Medulla oblongata (tissue), 1 donor: ENCODE measurements at regions not wholly inside any gene's neighbourhood (a gene's known extent, or its start where the extent isn't known, plus 50 kb on each side); places are given as distances from the start of the nearest gene placed in this dataset.

Experiments used
- DNase-seq: peaks from one replicate; pipeline ENCODE4 v3.0.0-alpha.2; 2015; ENCODE audit errors: extremely low spot score

DNA sequence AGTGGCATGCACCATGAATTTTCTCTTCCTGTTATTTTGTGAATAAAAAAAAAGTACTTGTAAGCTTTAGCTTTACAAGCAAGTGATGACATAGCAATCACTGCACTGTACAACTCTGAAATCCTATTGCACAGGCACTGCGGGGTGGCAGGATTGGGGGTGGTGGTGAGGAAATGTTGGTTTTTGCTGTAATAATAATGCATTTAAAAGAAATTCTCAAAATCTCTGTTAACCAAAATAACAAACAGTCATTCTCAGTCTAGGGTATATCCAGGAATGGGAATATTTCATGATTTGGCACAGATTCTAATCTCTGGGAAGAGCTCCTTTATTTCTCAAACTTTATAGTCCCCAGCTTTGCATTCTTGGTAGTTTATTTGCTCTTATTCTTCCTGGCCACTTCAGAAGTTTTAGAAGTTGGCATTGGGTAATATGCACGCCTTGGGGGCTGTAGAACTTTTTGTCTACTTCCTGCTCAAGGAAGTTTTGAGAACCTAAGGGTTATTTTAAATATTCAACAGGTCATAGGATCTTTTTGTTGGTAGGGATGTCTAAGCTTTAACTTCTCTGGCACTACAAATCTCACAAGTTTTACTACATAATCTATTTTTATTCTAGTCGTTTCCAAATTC lies 353.0 kb upstream of the KLF12 start:
- no peak for DNase-seq

- no peak for DNase-seq
These were observed 351.6 kb upstream of the KLF12 start for GRCh38 chr13:74485757-74486156.

DNA sequence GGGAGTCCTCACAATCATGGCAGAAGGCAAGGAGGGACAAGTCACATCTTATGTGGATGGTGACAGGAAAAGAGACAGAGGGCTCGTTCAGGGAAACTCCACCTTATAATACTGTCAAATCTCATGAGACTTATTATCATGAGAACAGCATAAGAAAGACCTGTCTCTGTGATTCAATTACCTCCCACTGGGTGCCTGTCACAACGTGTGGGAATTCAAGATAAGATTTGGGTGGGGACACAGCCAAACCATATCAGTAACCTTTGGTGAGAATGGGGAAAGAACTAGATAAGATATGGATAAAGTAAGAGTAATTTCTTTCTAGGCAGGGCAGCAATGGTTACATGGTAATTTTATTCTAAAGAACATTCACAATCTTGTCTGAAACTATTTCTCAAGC lies 344.9 kb upstream of the KLF12 start:
- DNase-seq = no peak

DNA sequence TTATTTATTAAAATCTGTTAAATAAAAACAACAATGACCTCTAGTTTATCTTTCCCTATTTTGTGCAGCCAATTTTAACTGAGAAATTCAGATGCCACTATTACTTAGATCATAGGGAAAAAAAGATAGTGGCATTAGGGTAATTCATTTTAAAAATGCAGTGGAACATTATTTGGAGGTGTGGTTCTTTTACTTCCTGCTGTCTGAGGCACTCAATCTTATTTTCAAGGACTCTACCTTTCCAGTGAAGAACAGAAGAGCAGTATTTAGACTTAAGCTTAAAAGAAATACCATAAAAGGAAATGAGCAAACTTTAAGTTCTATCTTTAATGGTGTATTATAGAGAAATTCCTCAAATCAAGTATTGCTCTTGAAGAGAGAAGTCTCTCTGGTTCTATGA lies 342.6 kb upstream of the KLF12 start:
- no peak for DNase-seq

GRCh38 chr13:74476365-74476764 lies 342.2 kb upstream of the KLF12 start:
- no peak for DNase-seq

- DNase-seq = no peak
These were observed 332.7 kb upstream of the KLF12 start for GRCh38 chr13:74466864-74467263.

GRCh38 chr13:74466020-74466419 lies 331.8 kb upstream of the KLF12 start:
- no peak for DNase-seq

GRCh38 chr13:74465271-74465670 lies 331.1 kb upstream of the KLF12 start:
- DNase-seq = no peak

- DNase-seq = no peak
These were observed 330.5 kb upstream of the KLF12 start for GRCh38 chr13:74464670-74465069.

GRCh38 chr13:74461011-74461410 lies 326.8 kb upstream of the KLF12 start:
- no peak for DNase-seq

GRCh38 chr13:74452881-74453280 lies 318.7 kb upstream of the KLF12 start:
- no peak for DNase-seq

DNA sequence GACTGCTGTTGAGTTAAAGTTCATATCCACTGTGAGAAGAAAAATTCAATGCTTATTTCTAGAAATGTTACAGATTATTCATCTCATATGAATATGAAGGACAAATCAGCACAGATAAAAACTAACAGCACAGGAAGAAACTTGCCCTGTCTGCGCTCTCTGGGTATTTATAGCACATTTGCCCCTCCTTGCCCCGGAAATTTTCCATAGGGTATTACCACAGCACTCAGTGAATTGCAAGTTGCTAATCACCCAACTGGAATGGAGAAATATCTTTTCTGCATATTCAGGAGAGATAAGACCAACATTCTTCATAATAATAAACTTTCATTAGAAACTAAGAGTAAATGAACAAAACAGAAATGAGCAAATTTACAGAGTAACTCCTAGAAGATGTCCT lies 318.0 kb upstream of the KLF12 start:
- DNase-seq = no peak

DNA sequence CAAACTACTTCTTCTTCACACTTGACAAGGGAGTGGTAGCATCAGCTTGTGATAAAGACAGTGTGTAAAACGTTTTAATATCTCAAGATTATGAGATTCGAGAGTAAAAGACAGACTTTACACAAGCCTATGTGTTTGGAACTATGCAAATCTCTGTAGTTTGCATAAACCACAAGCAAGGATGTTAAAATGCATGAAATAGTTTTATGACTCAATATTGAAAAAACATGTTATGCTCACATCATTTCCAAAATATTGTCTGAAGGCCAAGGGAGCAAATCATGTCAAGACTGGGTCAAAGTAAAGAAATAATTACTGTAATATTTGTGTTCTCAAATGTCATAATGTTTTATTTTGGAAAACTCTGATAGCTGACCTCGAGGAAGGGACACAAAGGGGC lies 316.8 kb upstream of the KLF12 start:
- no peak for DNase-seq

GRCh38 chr13:74450525-74450845 lies 316.3 kb upstream of the KLF12 start:
- DNase-seq = no peak

DNA sequence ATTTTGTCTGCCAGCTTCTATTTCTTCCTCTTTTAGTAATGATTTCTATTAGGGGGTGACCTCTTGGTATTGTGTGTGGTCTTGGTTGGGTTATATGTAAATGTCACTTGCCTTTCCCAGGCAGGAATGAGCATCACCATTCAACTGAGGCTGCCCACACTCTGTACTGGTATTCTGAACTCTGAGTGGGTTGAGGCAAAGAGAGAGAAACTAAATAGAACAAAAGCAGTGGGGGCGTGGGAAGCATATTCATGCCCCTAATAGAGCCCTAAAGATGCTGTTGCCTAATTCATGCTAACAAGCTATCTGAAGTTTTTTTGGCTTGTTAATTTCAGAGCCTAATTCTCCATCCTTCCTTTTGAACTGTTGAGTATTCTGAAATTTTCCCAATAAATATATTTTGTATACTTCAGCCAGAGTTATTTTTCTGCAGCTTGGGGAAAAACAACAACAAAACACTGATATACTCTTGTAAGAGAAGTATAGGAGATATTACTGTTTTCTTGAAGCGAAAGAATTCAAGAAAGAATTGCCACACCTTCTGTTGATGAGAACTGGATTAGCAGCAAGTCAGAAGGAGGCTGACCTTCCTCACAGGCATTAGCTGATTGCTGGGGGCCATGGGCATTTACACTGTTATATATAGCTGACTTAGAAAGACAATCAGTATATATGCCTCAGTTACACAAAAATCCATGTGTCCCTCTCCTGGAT lies 315.8 kb upstream of the KLF12 start:
- DNase-seq = no peak

- no peak for DNase-seq
These were observed 310.8 kb upstream of the KLF12 start for GRCh38 chr13:74444864-74445479.

DNA sequence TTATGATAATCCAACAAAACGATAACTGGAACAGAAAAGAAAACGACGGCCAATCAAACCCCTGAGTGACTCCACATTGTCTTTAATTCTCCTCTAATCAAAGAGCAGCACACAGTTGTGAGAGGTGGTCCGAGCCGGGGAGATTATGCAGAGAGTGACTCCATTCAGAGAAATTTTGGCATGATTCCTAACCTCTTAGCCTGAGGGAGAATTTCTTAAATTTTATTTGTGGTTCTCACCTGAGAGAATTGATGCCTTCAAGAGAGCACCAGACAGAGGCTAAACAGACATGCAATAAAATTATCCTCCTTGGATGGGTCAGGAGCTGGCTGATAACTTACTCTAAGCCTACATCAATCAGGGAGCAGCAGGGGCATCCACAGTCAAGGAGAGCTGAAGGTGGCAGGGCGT lies 310.0 kb upstream of the KLF12 start:
- DNase-seq = no peak

- no peak for DNase-seq
These were observed 309.4 kb upstream of the KLF12 start for GRCh38 chr13:74443631-74444030.

DNA sequence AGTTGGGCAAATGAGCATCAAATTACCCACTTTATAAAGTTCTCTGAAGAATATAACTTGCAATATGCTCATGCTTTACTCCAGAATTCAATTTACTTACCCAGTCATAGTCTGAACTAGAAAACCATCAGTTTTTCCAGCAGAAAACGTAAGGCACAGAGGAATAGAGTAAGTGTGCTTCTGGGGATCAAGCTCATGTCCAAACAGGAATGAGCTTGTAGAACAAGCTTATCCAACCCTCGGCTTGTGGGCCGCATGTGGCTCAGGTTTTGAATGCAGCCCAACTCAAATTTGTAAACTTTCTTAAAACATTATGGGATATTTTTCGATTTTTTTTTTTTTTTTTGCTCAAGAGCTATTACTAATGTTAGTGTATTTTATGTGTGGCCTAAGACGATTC lies 308.5 kb upstream of the KLF12 start:
- DNase-seq = no peak

DNA sequence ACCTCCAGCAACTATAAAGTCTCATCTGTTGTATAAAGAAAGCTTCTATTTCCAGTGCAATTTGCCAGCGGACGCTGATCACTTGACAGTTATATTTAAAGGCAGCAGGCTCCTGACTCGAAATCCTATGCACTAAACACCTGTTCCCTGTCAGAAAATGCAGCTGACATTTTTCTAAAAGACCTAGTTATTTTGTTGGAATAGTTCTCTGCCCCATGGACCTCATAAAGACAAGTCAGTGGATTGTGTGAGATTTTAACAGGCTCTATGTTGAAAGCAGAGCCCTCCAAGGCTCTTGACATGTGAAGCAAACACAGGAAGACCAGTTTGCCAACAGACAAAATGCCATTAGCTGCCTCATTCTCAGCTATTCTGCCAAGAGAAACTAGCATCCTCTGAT lies 304.7 kb upstream of the KLF12 start:
- DNase-seq = no peak

DNA sequence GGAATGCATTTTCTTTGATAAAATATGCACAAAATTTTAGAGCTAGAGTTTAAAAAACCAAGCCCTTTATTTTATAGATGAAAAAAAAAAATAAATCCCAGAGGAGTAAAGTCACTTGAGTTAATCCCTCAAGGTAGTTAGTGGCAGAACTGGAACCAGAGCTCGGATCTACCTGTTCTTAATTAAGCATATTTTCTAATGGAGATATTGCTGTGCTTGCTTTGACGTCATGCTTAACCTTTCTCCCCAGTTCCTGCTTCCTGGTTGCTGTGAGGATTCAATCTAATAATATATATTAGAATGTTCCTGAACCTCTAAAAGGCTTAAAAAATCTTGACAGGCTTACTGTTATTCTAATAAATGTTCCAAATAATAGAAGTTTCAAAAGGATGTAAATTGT lies 300.6 kb upstream of the KLF12 start:
- DNase-seq = no peak

DNA sequence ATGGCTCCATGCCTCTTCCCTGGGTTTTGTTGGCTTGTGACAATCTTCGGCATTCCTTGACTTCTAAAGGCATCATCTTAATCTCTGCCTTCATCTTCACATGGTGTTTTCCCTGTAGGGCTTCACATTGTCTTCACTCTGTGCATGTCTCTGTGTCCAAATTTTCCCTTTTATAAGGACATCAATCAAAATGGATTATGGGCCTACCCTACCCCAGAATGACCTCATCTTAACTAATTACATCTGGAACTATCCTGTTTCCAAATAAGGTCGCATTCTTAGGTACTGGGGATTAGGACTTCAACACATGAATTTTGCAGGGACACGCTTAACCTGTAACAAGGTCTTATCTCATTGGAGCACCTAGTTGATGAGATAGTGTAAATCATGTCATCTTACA lies 290.3 kb upstream of the KLF12 start:
- no peak for DNase-seq

DNA sequence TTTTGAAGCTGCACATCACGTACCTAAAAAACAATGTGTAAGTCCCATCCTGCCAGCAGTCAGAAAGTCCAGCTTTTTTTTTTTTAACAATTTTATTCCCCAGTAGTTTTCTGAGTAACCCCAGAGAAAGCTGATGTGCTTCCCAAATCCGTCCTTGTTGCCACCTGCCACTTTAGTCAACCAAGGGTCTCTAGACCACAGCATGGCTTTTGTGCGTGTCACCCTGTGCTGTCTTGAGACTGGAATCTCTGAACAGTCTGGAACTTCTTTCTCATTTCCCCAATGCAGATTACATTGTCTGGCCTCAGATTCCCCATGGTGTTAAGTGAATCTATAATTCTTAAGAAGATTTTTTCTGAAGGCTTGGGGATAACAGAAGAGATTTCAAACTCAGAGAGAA lies 289.2 kb upstream of the KLF12 start:
- DNase-seq = no peak

- no peak for DNase-seq
These were observed 280.3 kb upstream of the KLF12 start for GRCh38 chr13:74414458-74414857.
